ENCODE measurements at regions not wholly inside any gene's neighbourhood (a gene's known extent, or its start where the extent isn't known, plus 50 kb on each side); places are given as distances from the start of the nearest gene placed in this dataset.

- TF ChIP-seq CTCF (IDR thresholded peaks at IDR 0.05; ENCODE audit: extremely low read depth in 1 of 2, insufficient read depth in 1 of 2, low read depth in 1 of 2, low read length in 2 of 2): peak; percentile 15 to 23
- no peak for TF ChIP-seq GATA2 (IDR thresholded peaks at IDR 0.05; ENCODE audit: insufficient read depth, insufficient read length, low read depth, low read length)
- no peak for TF ChIP-seq POLR2AphosphoS5 (IDR thresholded peaks at IDR 0.05; ENCODE audit: insufficient read depth, low read depth, low read length)
- TF ChIP-seq JUN (IDR thresholded peaks at IDR 0.05; ENCODE audit: borderline replicate concordance, insufficient read depth, insufficient read length, low read depth): no peak
- no peak for TF ChIP-seq EZH2 (IDR thresholded peaks at IDR 0.05; ENCODE audit: borderline replicate concordance, low read depth, low read length, severe bottlenecking)
- TF ChIP-seq POLR2A (IDR thresholded peaks at IDR 0.05; ENCODE audit: low read depth, low read length): no peak
Measured at GRCh38 chr21:23936224-23936623, 1671.1 kb downstream of the MRPL39 start.

Measured in endothelial cell of umbilical vein (primary cell).